GM18870 (cell line): ENCODE measurements at regions not wholly inside any gene's neighbourhood (a gene's known extent, or its start where the extent isn't known, plus 50 kb on each side); places are given as distances from the start of the nearest gene placed in this dataset.

Experiments used
- ATAC-seq: cut with Tn5 transposase; IDR thresholded peaks from one replicate; pipeline ENCODE4 v1.9.1; 2021; ENCODE audit warnings: moderate library complexity; ENCODE audit not compliant: unreplicated experiment

DNA sequence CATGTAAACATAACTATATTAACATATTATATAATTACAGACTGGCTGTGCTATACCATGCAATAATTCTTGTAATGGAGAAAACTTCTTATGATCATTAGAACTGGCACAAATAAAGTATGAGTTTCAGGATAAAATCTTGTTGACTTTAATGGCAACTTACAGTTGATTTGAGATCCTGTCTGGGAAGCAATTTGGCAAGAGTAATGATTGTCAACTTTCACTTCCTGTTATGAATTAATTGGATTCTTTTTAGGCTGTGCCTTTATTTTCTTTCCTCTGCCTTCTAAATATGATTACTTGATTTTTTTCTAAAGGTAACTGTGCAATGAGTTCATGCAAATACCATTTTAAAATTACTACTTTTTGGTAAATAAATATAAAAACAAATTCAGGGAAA lies 158.1 kb upstream of the B3GAT2 start:
- no peak for ATAC-seq

DNA sequence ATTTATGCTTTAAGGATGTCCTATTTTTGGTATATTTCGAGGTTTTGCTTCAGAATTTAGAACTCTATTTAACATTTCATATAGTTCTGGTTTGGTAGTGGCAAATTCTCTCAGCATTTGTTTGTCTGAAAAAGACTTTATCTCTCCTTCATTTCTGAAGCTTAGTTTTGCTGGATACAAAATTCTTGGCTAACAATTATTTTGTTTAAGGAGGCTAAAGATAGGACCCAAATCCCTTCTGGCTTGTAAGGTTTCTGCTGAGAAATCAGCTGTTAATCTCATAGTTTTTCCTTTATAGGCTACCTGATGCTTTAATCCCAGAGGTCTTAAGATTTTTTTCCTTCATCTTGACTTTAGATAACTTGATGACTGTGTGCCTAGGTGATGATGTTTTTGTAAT lies 162.7 kb upstream of the B3GAT2 start:
- ATAC-seq = no peak

DNA sequence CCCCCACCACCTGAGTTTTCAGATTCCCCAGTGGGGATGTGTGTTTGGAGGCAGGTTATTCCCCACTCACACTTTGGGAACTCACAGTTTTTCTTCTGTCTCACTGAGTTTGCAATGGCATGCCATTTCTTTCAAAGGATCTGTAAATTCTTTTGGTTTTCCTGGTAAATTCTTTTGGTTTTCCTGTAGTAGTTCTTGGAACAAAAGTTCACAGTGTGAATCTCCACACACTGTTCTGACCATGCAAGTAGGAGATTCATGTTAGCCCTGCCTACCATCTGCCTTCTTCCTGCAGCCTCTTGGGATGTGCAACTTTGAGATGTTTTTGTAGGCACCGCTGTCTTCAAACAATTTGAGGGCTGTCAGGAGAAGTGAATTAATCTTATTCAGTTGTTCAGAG lies 165.6 kb upstream of the OGFRL1 start:
- no peak for ATAC-seq

DNA sequence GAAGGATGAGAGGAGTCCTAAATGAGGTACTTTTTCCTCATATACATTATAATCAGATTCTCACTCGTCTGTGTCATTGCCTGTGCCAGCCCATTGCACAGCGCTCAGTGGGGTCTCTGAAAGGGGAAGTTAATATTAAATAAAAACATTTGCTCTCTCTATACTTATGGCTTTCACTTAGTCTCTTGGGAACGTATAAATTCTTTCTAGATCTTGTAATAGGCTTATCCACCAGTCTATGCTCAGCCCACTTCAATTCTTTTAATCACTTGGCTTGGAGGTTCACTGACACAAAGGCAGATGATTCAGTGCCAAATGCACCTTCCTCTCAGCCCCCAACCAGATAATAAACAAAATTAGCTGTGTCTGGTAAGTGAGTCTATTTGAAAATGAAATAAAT lies 164.3 kb upstream of the OGFRL1 start:
- no peak for ATAC-seq

DNA sequence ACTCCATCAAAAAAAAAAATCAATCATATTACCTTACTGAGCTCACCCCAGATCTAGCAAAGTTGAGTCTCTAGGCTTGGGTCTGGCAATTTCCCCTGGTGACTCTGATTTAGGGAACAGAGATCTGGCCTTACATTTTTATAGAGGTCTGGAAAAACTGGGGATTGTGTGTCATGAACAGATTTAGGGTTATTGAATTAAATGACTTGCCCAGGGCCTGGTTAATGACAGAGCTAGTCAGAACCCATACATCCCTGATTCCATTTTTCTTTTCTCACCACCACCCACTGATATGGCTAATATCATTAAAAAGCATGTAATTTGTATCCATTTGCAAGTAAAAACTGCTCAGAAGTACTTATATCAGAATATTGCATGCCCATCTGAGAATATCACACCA lies 163.4 kb upstream of the OGFRL1 start:
- ATAC-seq = no peak

DNA sequence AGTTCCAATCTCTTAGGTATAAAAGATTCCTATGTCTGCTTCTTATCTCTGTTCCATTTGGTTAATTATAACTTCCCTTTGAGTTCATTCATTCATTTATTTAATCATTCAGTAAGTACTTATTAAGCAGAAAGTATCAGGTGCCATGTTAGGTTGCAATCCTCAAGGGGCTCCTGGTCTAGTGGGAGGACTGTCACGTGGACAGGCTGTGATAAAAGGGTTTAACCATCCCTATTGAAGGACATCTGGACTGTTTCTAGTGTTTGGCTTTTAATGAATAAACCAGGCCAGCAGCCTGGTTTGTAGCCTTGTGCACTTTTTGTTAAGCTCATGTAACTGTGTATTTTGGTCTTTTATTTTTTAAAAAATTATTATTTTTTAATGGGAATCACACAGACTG lies 162.1 kb upstream of the OGFRL1 start:
- no peak for ATAC-seq

DNA sequence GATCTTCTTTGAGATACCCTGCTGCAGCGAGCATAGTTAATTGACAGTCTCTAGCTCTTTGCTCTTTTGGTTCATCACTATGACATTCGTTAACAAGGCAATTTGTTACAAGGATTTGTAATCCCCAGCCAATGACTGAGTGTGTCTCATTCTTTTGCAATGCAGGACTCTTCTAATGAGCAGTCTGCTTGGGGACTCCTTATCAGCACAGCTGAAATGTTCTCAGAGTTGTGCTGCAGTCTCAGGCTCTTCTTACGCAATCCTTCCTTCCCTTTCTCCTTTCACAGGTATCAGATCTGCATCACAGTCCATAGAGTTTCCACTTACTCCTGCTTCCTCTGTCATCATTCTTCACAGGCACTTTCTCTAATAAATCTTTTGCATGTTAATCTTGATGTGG lies 161.2 kb upstream of the OGFRL1 start:
- no peak for ATAC-seq

DNA sequence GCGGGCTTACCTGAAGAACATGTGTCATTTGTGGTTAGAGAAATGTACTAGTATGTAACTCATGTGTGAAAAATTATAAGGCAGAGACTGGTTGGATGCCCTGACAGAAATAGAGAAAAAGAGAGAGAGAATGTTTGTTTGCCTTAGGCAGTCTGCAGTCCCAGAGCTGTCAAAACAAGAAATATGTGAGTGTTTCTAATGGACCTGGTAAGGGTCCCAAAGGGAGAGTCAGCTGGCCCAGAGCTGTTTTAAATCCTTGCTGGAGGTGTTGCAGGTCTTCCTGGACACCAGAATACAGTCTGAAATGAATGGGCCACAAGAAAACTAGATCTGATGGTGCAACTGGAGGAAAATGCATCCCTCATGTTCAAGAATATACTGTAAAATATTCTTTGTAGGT lies 158.3 kb upstream of the OGFRL1 start:
- ATAC-seq = no peak

DNA sequence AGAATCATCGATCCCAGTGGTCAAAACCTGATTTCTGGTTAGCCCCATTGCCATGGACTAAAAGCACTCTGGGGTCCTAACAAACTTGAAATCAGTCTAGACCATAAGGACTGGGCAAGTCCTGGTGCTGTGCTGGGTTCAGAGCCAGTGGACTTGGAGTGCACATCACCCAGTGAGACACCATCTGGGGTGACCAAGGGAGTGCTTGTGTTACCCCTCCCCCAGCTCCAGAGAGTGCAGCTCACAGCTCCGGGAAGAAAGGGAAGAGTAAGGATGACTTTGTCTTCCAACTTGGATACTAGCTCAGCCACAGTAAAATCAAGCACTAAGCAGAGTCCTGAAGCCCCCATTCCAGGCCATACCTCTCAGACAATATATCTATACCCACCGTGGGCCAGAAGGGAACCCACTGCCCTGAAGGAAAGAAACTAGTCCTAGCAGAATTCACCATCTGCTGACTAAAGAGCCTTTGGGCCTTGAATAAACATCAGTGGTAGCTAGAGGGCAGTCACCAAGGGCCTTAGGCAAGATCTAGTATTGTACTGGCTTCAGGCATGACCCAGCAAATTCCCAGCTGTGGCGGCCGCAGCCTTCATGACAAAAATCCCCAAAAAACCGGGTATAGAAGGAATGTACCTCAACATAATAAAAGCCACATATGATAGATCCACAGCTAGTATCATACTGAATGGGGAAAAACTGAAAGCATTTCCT lies 153.5 kb upstream of the OGFRL1 start:
- ATAC-seq = no peak

DNA sequence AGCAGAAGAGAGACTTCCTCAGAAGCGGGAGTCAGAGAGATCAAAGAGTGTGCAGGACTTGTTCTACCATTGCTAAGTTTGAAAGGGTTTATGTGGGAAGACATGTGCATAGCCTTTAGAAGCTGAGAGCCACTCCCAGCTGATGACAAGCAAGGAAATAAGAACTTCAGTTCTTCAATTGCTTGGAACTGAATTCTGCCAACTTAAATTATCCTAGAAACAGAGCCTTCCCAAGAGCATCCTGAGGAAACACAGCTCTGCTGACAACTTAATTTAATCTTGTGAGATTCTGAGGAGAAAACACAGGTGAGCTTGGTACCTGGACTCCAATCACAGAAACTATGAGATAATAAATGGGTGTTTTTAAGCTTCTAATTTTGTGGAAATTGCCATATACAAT lies 150.6 kb upstream of the OGFRL1 start:
- ATAC-seq = no peak

DNA sequence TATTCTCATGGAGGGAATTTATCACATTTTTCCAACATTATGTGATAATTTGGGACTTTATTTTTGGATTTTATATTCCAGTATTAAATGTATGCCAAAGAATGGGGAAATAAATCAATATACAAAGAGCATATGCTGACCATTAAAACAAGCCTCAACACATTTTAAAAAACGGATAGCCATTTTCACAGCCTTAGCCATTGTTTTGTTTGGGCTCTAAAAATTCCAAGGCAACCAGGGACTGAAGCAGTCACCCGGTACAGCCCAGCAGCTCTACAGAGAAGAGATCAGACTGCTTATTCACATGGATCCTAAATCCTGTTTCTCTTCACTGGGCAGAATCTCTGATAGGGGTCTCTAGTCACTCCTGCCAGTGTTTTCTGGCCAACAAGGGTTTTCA lies 150.2 kb upstream of the OGFRL1 start:
- ATAC-seq = no peak

DNA sequence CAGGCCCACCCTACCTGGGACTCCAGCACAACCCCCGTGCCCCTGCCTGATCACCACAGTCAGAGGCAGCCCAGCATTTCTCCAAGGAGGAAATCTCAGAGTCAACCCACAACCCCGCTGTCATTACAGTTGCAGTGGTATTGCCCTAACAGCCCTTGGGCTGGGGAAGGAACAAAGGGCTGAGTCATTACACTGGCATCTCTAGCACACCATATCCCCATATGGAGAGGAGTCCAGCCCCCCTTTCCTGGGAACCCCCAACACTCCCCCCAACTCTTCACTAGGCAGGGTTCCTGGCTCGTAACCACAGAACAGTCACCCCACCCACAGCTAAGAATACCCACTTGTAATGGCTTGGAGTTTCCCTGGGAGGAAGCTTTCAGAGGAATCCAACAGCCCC lies 149.4 kb upstream of the OGFRL1 start:
- ATAC-seq = no peak

DNA sequence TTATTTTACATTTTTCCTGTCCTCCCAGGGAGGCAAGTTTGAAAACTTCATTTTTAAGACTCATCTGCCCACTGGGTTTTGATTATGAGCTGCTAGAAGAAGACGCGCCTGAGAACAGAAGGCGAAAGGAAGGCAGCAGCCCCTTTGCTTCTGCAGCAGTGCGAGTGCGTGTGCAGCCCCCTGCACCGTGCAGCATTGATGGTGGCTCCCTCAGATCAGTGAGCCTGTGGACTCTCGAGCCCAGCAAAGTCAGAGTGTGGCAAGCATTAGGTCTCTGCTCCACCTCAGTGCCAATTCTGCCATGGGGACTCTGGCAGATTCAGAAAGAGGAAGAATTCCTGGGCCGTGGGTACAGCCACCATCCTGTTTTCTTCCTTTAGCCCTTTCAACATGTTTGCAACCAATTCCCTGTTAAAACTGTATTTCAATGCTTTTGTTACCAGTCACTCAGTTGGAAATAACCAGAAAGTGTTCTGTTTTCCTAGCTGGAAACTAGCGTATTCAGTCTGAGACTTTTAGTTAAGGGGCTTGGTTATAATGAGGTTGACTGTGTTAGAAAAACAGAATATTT lies 134.8 kb upstream of the OGFRL1 start:
- ATAC-seq = no peak

DNA sequence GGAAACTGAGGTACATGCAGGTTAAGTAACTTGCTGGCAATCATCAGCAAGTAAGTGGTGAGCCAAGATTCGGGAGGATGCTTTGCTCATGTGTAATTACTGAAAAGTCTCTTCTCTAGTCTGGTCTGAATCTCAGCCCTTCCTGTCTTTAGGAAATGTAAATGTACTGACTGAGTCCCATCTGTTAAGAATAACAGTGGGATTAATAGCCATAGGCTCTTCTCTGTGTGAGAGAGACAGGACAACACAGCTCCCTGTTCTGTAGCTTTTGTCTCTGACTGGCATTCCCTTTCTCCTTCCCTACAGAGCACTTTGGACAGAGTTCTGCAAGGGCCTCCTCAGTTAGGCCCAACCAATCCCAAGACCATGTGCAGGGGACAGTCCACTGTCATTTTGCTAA lies 131.3 kb upstream of the OGFRL1 start:
- no peak for ATAC-seq

DNA sequence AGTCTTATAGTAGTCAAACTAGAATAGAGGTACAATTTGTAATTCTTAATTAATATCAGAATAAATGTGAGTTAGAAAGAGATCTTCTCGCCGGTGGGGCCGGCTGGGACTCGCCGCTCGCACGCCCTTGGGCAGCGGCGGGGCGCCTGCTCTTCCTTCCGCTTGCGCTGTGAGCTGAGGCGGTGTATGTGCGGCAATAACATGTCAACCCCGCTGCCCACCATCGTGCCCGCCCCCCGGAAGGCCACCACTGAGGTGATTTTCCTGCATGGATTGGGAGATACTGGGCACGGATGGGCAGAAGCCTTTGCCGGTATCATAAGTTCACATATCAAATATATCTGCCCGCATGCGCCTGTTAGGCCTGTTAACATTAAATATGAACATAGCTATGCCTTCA lies 123.7 kb upstream of the OGFRL1 start:
- no peak for ATAC-seq

DNA sequence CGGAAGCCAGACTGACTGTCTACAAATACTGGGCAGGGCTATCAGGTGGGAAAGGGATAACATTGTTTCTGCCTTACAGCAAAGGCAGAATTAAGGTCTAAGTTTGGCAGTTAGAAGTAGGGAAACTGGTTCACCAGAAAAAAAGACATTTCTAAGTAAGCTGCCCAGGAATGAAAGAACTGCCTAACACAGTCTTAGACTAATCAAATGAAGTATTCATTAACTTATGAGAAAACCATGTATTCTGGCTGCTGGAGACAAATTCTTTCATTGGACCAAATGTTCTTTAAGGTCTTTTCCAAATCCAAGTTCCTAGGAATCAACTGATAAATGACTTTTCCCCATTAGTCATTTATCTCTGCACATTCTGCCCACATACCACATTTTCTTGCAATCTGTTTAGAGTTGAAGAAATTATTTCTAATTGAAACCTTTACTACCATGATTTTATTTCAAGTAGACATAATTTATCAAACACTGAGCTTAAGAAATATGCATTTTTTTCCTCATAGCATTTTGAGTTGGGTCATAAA lies 120.3 kb upstream of the OGFRL1 start:
- no peak for ATAC-seq

DNA sequence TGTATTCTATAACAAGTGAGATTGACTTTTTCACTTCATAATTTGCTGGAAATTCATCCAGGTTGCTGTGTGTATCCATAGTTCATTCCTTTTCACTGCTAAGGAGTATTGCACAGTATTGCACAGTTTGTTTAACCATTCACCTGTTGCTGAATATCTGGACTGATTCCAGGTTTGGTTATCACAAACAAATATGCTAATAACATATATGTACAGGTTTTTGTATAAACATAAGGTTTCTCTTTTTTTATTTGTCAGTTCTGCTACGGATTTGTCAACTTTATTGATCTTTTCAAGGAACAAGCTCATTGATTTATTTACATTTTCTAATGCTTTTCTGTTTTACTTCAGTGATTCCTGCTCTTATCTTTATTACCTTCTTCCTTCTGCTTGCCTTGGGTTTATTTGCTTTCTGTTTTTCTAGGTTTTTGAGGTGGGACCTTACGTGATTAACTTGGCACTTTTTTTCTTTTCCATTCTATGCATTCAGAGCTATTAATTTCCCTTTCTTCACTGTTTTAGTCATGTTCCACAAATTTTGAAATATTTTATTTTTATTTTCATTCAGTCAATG lies 117.0 kb upstream of the OGFRL1 start:
- no peak for ATAC-seq

DNA sequence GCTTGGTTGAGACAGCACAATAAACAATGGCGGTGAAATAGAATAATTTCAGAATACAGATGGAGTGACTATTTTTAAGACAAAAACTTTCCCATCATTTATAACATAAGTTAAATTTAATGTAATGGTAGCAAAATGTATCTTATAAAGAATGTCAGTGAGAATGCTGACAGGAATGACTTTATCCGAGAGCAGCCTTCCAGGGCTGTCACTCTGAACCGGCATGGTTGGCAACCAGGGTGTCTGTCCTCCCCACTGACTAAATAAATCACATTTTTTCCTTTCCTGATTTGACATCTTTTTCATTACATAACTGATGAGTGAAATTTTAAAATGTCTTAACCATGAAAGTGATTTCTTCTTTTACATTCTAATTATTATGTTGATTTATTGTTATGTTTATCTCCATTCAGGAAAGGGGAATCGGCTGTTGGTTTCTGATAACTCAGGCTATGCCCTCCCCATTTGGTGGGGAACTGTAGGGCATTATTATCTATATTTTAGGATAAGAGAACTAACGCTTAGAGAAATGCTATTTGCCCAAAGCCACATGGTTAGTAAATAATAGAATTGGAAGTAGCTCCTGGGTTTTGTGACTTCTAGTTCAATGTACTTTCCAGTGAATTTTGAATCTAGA lies 109.2 kb upstream of the OGFRL1 start:
- no peak for ATAC-seq

DNA sequence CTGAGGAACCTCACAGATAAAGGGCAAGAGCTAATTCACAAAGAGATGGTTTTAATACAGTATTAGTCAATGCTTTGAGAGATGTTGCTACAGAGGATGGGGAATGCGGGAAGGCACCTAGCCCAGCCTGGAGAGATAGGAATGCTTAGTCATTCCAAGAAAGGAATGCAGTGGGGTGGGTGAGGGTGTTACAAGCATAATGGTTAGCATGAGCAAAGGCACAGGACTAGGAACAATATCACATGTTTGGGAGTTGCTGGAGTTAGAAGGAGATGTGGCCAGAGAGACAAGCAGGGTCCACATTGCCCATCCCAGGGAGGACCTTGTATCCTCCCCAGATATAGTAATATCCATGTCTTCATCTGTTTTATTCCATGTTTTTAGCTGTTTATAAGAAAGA lies 107.0 kb upstream of the OGFRL1 start:
- ATAC-seq = no peak

DNA sequence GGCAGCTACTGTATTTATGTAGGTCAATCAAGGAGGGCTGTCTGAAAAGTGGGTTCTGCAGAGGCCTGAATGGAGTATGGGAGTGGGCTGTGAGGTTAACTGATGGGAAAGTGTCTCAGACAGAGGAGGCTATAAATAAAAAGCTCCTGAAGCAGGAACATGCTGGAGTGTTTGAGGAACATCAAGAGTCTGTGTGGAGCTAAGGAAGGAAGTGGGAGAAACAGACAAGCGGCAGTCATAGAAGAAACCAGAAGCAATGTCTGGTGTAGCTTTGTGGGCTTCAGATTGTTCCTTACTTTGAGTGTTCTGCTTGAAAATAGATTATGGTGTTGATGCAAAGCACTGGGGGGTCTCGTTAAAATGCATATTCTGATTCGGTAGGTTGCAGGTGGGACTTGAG lies 101.5 kb upstream of the OGFRL1 start:
- ATAC-seq = no peak

DNA sequence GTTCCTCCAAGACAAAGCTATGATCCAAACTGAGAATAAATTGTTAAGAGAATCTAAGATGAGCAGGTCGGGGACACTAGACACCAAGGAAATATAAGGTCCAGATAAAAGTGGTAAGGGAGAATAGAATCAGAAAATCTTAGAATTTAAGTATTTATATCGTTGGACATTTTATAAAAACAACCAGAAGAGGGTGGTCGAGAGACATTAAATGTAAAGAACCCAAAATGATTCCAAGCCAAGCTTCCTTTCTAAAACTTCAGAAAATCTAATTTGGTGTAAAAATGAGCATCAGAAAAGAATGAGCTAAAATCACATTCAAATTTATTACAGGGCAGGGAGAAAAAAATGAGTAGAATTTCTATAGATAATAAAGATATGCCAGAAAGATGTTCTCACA lies 97.8 kb upstream of the OGFRL1 start:
- ATAC-seq = no peak

DNA sequence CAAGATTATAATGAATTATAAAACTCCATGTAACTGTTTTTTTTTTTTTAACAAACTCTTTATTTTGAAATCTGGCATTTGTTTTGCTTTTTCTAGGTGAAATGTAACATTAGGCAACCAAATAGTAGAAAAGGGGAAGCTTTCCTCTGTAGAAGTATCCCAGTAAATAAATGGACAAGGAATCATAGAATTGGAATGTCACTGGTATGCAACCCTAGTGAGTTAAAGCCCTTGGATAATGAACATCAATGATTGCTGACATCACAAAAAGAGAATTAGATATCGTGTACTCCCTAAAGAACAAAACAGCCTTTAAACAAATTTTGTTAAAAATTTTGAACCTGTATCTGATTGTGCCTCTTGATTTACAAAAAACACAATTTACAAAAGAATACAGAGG lies 93.9 kb upstream of the OGFRL1 start:
- no peak for ATAC-seq
